ENCODE measurements at regions not wholly inside any gene's neighbourhood (a gene's known extent, or its start where the extent isn't known, plus 50 kb on each side); places are given as distances from the start of the nearest gene placed in this dataset.

DNA sequence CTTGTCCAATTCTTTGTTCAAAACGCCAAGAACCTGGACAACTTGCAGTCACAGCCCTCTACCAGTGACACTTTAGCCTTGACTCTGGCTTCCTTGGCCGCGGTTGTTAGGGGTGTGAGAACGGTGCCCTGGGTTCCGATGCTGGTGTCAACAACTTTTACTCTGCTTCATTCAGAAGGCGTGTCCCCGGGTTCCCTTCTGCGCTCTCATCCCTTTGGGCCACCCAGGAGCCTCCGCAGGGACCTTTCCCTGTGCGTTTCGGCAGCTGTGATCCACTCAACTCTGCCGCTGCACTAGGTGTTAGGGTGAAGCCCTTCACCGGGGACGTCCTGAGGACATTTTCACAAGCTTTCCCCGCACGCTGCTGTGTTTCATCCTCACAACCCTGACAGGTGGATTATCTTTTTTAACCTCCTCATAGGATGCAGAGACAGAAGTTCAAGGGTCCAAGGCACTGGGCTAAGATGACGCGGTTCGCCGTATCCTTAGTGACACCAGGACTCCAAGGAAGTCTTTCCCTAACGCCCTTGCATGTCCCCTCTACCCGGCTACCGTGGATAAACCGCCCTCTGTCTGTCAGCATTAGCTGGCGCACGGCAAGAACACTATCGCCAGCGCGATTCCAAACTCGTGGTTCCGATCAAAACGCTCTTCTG is 133.5 kb upstream of the SHH start:
- H3K27me3 ChIP-seq (ENCODE audit: control insufficient read depth, insufficient read depth, low read length): no peaks in the 10 kb centered on the region
- no peaks in the 10 kb centered on the region for H3K4me1 ChIP-seq (ENCODE audit: control insufficient read depth, insufficient read depth, low read length)
- H3K4me1 Mint-ChIP-seq: no peaks in the 10 kb centered on the region
- H3K4me3 Mint-ChIP-seq: no peak overlapping the region
- no peak overlapping the region for H3K4me3 ChIP-seq (ENCODE audit: low read length)
- no peaks in the 10 kb centered on the region for H3K9me3 ChIP-seq (ENCODE audit: control insufficient read depth, insufficient read depth, low read length)
- H3K27ac Mint-ChIP-seq: no peak overlapping the region
- 93% methylated on average over 32 of the region's 32 CpGs for WGBS (ENCODE audit: insufficient coverage)
- TF ChIP-seq, protein P1, sequence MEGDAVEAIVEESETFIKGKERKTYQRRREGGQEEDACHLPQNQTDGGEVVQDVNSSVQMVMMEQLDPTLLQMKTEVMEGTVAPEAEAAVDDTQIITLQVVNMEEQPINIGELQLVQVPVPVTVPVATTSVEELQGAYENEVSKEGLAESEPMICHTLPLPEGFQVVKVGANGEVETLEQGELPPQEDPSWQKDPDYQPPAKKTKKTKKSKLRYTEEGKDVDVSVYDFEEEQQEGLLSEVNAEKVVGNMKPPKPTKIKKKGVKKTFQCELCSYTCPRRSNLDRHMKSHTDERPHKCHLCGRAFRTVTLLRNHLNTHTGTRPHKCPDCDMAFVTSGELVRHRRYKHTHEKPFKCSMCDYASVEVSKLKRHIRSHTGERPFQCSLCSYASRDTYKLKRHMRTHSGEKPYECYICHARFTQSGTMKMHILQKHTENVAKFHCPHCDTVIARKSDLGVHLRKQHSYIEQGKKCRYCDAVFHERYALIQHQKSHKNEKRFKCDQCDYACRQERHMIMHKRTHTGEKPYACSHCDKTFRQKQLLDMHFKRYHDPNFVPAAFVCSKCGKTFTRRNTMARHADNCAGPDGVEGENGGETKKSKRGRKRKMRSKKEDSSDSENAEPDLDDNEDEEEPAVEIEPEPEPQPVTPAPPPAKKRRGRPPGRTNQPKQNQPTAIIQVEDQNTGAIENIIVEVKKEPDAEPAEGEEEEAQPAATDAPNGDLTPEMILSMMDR (IDR thresholded peaks at IDR 0.05): no peak
- no peaks in the 10 kb centered on the region for H3K27me3 Mint-ChIP-seq (ENCODE audit: low read depth in 2 of 2)
- H3K9me3 Mint-ChIP-seq: peaks cover 0 to 4% of the 10 kb centered on the region in 2 donors
- ATAC-seq: no peak
- intact Hi-C loops (cut with micrococcal nuclease): no loop called here
- no peaks in the 10 kb centered on the region for H3K36me3 Mint-ChIP-seq
- no peak for DNase-seq
- H3K36me3 ChIP-seq (ENCODE audit: control insufficient read depth, insufficient read depth, low read length): no peaks in the 10 kb centered on the region
- no peak overlapping the region for H3K27ac ChIP-seq (ENCODE audit: low read length)

DNA sequence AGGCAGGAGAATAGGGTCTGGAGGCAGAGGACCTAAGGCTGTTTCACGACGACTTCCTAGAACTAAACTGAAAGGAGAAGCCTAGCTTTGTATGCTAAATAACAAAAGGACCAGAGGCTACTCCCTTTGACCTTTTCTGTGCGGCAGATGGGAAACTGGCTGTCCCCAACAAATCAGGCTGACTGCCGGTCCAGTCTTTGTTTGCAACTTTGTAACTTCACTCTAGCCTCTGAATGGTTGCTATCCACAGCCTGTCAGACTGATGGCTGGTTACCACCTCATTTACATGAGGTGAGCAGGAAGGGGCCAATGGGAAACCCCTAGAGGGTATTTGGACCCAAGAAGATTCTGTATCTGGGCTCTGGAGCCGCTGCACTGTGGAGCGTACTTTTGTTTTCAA is 132.6 kb upstream of the SHH start:
- Mint-ChIP-seq H3K36me3 (no peaks in the 10 kb centered on the region), H3K27me3 (ENCODE audit: low read depth in 2 of 2) (no peaks in the 10 kb centered on the region), H3K27ac (no peak overlapping the region), H3K4me3 (no peak overlapping the region), H3K4me1 (no peaks in the 10 kb centered on the region), H3K9me3 (peaks cover 4% of the 10 kb centered on the region in 2 donors)
- TF ChIP-seq, protein P1 (IDR thresholded peaks at IDR 0.05): no peak
- Histone ChIP-seq H3K4me1 (ENCODE audit: control insufficient read depth, insufficient read depth, low read length) (no peaks in the 10 kb centered on the region), H3K36me3 (ENCODE audit: control insufficient read depth, insufficient read depth, low read length) (no peaks in the 10 kb centered on the region), H3K27me3 (ENCODE audit: control insufficient read depth, insufficient read depth, low read length) (no peaks in the 10 kb centered on the region), H3K4me3 (ENCODE audit: low read length) (no peak overlapping the region), H3K27ac (ENCODE audit: low read length) (no peak overlapping the region), H3K9me3 (ENCODE audit: control insufficient read depth, insufficient read depth, low read length) (no peaks in the 10 kb centered on the region)
- no peak for ATAC-seq
- DNase-seq: no peak
- intact Hi-C loops (cut with micrococcal nuclease): no loop called here
- WGBS (ENCODE audit: insufficient coverage): 86% methylated on average over 6 of the region's 6 CpGs

DNA sequence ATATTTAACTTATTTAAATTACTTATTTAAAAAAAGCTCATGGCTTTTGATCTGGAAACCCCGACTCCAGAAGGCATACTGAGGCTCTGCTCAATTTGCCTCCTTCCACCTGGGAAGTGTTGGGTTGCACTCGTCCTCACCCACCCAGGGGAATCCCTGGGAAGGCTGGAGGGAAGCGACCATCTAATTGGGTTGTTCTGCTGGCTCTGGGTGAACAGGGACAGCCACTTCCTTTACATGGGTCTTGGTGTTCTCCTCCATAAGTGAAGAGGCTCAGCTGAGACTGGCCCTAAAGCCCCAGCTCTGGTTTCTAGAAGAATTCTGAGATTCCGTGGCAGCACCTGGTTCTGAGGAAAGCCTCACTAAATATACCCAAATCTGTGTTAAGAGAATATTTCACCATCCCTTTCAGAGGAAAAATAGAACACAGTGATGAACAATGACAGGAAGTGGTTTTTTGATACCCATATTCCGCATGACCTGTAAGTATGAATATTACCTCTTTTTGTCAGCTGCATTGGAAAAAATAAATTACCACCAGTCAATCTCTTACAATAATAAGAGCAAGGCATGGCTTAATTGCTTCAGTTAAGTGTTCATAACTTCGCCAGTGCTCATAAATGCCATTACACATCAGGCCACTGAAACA is 131.1 kb upstream of the SHH start:
- DNase-seq: no peak
- WGBS (ENCODE audit: insufficient coverage): 73% methylated on average over 5 of the region's 6 CpGs
- Histone ChIP-seq H3K4me3 (ENCODE audit: low read length) (no peak overlapping the region), H3K27ac (ENCODE audit: low read length) (no peak overlapping the region), H3K4me1 (ENCODE audit: control insufficient read depth, insufficient read depth, low read length) (no peaks in the 10 kb centered on the region), H3K9me3 (ENCODE audit: control insufficient read depth, insufficient read depth, low read length) (no peaks in the 10 kb centered on the region), H3K27me3 (ENCODE audit: control insufficient read depth, insufficient read depth, low read length) (no peaks in the 10 kb centered on the region), H3K36me3 (ENCODE audit: control insufficient read depth, insufficient read depth, low read length) (no peaks in the 10 kb centered on the region)
- Mint-ChIP-seq H3K36me3 (no peaks in the 10 kb centered on the region), H3K9me3 (peaks cover 4 to 7% of the 10 kb centered on the region in 2 donors), H3K4me3 (no peak overlapping the region), H3K27me3 (ENCODE audit: low read depth in 2 of 2) (no peaks in the 10 kb centered on the region), H3K4me1 (no peaks in the 10 kb centered on the region), H3K27ac (no peak overlapping the region)
- intact Hi-C loops (cut with micrococcal nuclease): no loop called here
- TF ChIP-seq, protein P1 (IDR thresholded peaks at IDR 0.05): no peak
- ATAC-seq: no peak

Measured in natural killer cell (primary cell).